HG03045 (cell line): ENCODE measurements at regions not wholly inside any gene's neighbourhood (a gene's known extent, or its start where the extent isn't known, plus 50 kb on each side); places are given as distances from the start of the nearest gene placed in this dataset.
"Not testable (repeated sequence)": the region's sequence is repeated elsewhere in the genome, so short reads cannot be mapped to it uniquely, and the experiment has no call there.

Experiments used
- ATAC-seq: cut with Tn5 transposase; IDR thresholded peaks from one replicate; pipeline ENCODE4 v1.9.1; 2021; ENCODE audit warnings: mild to moderate bottlenecking, moderate library complexity; ENCODE audit not compliant: unreplicated experiment

- ATAC-seq: no peak
Observed at GRCh38 chr1:121566346-121566745, 381.6 kb downstream of the SRGAP2C start.

GRCh38 chr1:121569428-121569827 is 384.7 kb downstream of the SRGAP2C start:
- no peak for ATAC-seq

- not testable (repeated sequence) for ATAC-seq
Observed at GRCh38 chr1:121573881-121574504, 389.2 kb downstream of the SRGAP2C start.

GRCh38 chr1:121574505-121574899 is 389.7 kb downstream of the SRGAP2C start:
- ATAC-seq: not testable (repeated sequence)

GRCh38 chr1:121582898-121583297 is 398.1 kb downstream of the SRGAP2C start:
- ATAC-seq: not testable (repeated sequence)

GRCh38 chr1:121586369-121587229 is 401.8 kb downstream of the SRGAP2C start:
- no peak for ATAC-seq

- ATAC-seq: no peak
Observed at GRCh38 chr1:121587230-121587569, 402.4 kb downstream of the SRGAP2C start.

- ATAC-seq: no peak
Observed at GRCh38 chr1:121587777-121588176, 403.0 kb downstream of the SRGAP2C start.

- no peak for ATAC-seq
Observed at GRCh38 chr1:121594096-121594495, 409.3 kb downstream of the SRGAP2C start.

GRCh38 chr1:121595089-121595488 is 410.3 kb downstream of the SRGAP2C start:
- ATAC-seq: no peak

- ATAC-seq: not testable (repeated sequence)
Observed at GRCh38 chr1:121604843-121605444, 420.2 kb downstream of the SRGAP2C start.

GRCh38 chr1:121607499-121607898 is 422.7 kb downstream of the SRGAP2C start:
- ATAC-seq: not testable (repeated sequence)
